Common myeloid progenitor, CD34-positive (primary cell): ENCODE measurements at regions not wholly inside any gene's neighbourhood (a gene's known extent, or its start where the extent isn't known, plus 50 kb on each side); places are given as distances from the start of the nearest gene placed in this dataset.

Experiments
- CTCF ChIA-PET: fragments of 350-600 bp; sonication (Branson Sonifier 250); formaldehyde crosslinking; loops from one replicate; lab custom pipeline; 2021; ENCODE audit warnings: antibody characterized with exemption; lab: Charles Lee
- POLR2A ChIA-PET: fragments of 350-600 bp; sonication (Branson Sonifier 250); formaldehyde crosslinking; loops from one replicate; lab custom pipeline; 2021; ENCODE audit warnings: antibody characterized with exemption; lab: Charles Lee
- DNase-seq, 3 donors: peaks; one replicate each; pipeline versions ENCODE4 v3.0.0 to v3.0.0-alpha.2; 2013
- H3K27ac ChIP-seq, 2 experiments: 1 replicate in 1 of 2; 2 replicates in 1 of 2; pipeline ENCODE4 v1.7.0; 2013; ENCODE audit warnings: inconsistent platforms in 2 of 2, low read length in 2 of 2, mild to moderate bottlenecking in 2 of 2, low read depth in 1 of 2, moderate library complexity in 1 of 2; ENCODE audit not compliant: severe bottlenecking in 2 of 2, insufficient read depth in 1 of 2, poor library complexity in 1 of 2
- H3K27me3 ChIP-seq, 5 experiments: replicated peaks in 2 of 5; 1 replicate in 3 of 5; 2 replicates in 2 of 5; pipeline versions ENCODE4 v1.6.1 to v1.7.0; 2013; ENCODE audit warnings: low read length in 4 of 5, mild to moderate bottlenecking in 2 of 5, moderate library complexity in 2 of 5, inconsistent platforms in 1 of 5; ENCODE audit not compliant: insufficient read depth in 5 of 5, control insufficient read depth in 4 of 5
- H3K36me3 ChIP-seq, 4 experiments: 1 replicate in 2 of 4; 2 replicates in 2 of 4; pipeline versions ENCODE4 v1.6.1 to v1.7.0; 2013; ENCODE audit warnings: low read length in 3 of 4, control low read depth in 1 of 4, mild to moderate bottlenecking in 1 of 4; ENCODE audit not compliant: control insufficient read depth in 4 of 4, insufficient read depth in 4 of 4
- H3K4me1 ChIP-seq, 4 experiments: 1 replicate in 3 of 4; 2 replicates in 1 of 4; pipeline versions ENCODE4 v1.6.1 to v1.7.1; 2013; ENCODE audit warnings: low read length in 3 of 4, mild to moderate bottlenecking in 3 of 4, control low read depth in 1 of 4, inconsistent platforms in 1 of 4, moderate library complexity in 1 of 4; ENCODE audit not compliant: control insufficient read depth in 4 of 4, insufficient read depth in 4 of 4; ENCODE audit errors: control extremely low read depth in 1 of 4
- H3K4me3 ChIP-seq, 7 experiments: 1 replicate in 4 of 7; 2 replicates in 3 of 7; pipeline versions ENCODE4 v1.5.1 to v1.7.0; 2013; ENCODE audit warnings: mild to moderate bottlenecking in 7 of 7, low read length in 6 of 7, moderate library complexity in 6 of 7, inconsistent platforms in 2 of 7, low read depth in 2 of 7, control low read depth in 1 of 7; ENCODE audit not compliant: insufficient read depth in 4 of 7, control insufficient read depth in 1 of 7; ENCODE audit errors: extremely low read depth in 1 of 7
- H3K9me3 ChIP-seq, 5 experiments: 1 replicate in 4 of 5; 2 replicates in 1 of 5; pipeline versions ENCODE4 v1.6.1 to v1.7.1; 2013; ENCODE audit warnings: low read length in 4 of 5, mild to moderate bottlenecking in 2 of 5, inconsistent platforms in 1 of 5, low read depth in 1 of 5, moderate library complexity in 1 of 5; ENCODE audit not compliant: control insufficient read depth in 4 of 5, insufficient read depth in 2 of 5; ENCODE audit errors: control extremely low read depth in 1 of 5
- WGBS: methylation state at CpG from one replicate; pipeline ENCODE4 v1.1.5; 2013; ENCODE audit not compliant: insufficient coverage; 5-methylcytosine and 5-hydroxymethylcytosine counted together

DNA sequence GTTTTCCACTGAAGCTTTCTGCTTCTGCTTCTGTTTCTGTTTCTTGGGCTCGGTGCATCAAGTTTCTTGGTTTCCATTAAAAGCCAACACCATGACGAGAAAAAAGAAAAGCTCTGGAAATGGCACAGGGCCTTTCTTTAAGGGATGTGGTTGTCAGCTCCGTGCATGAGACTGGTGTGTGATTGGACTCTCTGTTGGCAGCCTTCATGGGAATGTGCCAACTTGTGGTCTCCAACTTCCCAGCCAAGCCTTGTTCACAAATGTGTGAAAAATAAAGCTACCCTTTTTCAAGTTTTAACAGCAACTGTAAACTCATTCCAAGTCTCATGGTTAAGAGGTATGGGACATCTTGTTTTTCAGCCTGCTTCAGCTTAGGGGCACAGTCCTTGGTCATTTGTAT is 68.7 kb upstream of the CST7 start:
- 0% methylated on average over 2 of the region's 3 CpGs for WGBS
- Histone ChIP-seq H3K27me3 (no peaks in the 10 kb centered on the region), H3K9me3 (peaks cover 0 to 15% (median 3%) of the 10 kb centered on the region in 5 experiments), H3K4me1 (peaks cover 0 to 4% (median 2%) of the 10 kb centered on the region in 4 experiments), H3K27ac (no peak overlapping the region), H3K4me3 (no peak overlapping the region), H3K36me3 (no peaks in the 10 kb centered on the region)
- DNase-seq = peak in 2 of 3 donors; percentile 42 to 53
- ChIA-PET CTCF (no interaction called here), POLR2A (no interaction called here)

DNA sequence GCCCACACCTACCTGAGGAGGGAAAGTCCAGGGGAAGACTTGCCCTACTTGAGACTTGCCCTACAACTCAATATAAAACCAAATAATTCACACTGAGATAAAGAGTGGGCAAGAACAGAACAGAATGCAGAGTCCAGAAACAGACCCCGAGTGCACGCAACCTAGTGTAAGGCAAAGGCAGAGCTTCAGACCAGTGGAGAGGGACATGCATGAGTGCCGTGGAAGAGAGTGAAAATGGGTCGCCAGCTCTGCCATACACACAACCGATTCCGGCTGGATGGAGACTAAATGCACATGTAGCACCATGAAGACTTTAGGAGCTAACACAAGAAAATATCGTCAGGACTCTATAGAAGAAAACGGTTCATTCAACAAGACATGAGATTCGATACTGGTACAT is 58.8 kb upstream of the CST7 start:
- H3K4me1 ChIP-seq = no peaks in the 10 kb centered on the region

DNA sequence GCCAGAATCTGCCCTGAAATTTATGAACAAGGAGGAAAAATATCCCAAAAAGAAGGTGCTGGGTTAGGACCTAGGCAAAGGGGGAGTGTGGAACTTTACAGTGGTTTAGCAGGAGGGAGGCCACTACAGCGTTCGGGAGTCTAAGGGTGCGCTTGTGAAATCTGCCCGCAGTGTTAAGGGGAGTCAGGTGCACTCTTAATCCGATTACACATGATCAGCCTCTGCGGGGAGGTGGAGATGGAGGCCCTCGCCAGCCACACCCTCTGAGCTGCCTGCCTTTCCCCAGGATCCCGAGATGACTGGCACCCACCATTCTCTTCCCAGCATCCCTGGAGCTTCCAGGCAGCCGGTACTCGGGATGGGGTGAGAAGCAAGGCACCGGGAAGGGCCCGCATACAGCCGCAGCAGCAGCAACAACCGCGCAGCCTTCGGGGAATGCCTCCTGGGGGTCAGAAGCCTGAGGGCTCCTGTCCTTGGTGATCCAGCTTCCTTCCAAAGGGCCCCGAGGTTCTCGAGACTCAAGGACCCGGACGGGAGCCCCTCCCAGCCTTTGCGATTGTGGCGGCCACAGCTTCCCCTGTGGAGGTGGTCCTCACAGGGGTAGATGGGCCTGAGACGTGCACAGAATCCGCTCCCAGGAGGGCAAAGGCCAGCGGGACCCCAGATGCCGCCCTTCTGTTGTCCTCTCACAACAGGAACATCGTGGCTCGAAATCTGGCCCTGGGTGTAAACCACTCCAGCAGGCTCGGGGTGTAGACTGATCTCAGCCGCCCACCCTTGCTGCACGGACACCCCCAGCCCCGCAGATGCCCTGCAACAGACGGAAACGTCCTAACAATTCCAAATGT is 57.3 kb upstream of the CST7 start:
- no peak for DNase-seq
- ChIA-PET CTCF (no interaction called here), POLR2A (no interaction called here)
- peaks cover 0 to 16% (median 4%) of the 10 kb centered on the region in 5 experiments for H3K9me3 ChIP-seq
- 97% methylated on average over 29 of the region's 34 CpGs for WGBS
- no peaks in the 10 kb centered on the region for H3K36me3 ChIP-seq
- H3K4me3 ChIP-seq = no peak overlapping the region
- H3K27ac ChIP-seq = no peak overlapping the region
- no peaks in the 10 kb centered on the region for H3K27me3 ChIP-seq
- no peaks in the 10 kb centered on the region for H3K4me1 ChIP-seq

More for the DNA sequence above, 58.8 kb upstream of the CST7 start:
- H3K36me3 ChIP-seq = no peaks in the 10 kb centered on the region
- H3K27me3 ChIP-seq = no peaks in the 10 kb centered on the region
- DNase-seq = no peak
- POLR2A ChIA-PET = no interaction called here
- H3K9me3 ChIP-seq = peaks cover 0 to 9% (median 0%) of the 10 kb centered on the region in 5 experiments
- CTCF ChIA-PET = no interaction called here
- WGBS = 98% methylated on average over 8 of the region's 9 CpGs
- H3K4me3 ChIP-seq = no peak overlapping the region
- no peak overlapping the region for H3K27ac ChIP-seq

DNA sequence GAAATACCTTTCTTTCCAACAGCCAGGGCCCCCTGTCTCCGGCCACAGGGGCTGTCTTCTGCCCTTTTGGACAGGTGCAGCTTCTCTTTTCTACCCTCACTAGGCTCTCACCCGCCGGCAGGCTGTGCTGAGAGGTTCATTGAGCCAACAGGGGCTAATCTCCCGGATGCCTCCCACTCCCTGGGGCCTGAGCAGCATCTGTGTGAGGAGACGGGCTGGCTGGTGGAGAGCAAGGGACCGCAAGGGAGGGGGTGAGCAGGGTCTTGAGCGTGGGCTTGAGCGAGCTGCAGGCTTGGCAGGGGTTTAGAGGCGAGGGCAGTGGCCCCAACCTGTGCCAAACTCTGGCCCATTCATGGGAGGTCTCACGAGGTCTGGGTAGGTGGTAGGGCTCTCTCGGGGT is 56.5 kb upstream of the CST7 start:
- Histone ChIP-seq H3K36me3 (no peaks in the 10 kb centered on the region), H3K9me3 (peaks cover 0 to 21% (median 4%) of the 10 kb centered on the region in 5 experiments), H3K27me3 (no peaks in the 10 kb centered on the region), H3K4me3 (no peak overlapping the region), H3K4me1 (no peaks in the 10 kb centered on the region), H3K27ac (no peak overlapping the region)
- DNase-seq = no peak
- CTCF ChIA-PET = no interaction called here
- 91% methylated on average over 7 of the region's 11 CpGs for WGBS
- POLR2A ChIA-PET = no interaction called here

DNA sequence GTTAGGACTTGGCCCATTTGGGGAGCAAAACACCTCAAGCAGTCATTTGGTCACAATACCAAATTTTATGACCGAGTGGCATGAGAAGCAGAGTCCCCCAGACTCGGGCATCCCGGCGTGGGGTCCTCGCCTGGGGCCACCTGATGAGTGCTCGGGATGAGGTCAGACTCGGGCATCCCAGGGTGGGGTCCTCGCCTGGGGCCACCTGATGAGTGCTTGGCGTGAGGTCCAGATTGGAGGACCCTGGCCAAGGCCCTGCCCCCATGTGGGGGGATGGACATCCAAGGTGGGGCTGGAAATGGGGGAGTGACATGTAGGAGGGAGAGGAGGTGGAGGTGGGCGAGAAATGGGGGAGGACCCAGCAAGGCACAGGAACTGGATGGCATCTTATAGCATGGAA is 56.1 kb upstream of the CST7 start:
- no peaks in the 10 kb centered on the region for H3K36me3 ChIP-seq
- WGBS = 98% methylated on average over 8 of the region's 10 CpGs
- no peak overlapping the region for H3K27ac ChIP-seq
- H3K4me3 ChIP-seq = no peak overlapping the region
- no peaks in the 10 kb centered on the region for H3K4me1 ChIP-seq
- H3K27me3 ChIP-seq = no peaks in the 10 kb centered on the region
- DNase-seq = no peak
- ChIA-PET CTCF (no interaction called here), POLR2A (no interaction called here)
- H3K9me3 ChIP-seq = peaks cover 0 to 21% (median 4%) of the 10 kb centered on the region in 5 experiments

DNA sequence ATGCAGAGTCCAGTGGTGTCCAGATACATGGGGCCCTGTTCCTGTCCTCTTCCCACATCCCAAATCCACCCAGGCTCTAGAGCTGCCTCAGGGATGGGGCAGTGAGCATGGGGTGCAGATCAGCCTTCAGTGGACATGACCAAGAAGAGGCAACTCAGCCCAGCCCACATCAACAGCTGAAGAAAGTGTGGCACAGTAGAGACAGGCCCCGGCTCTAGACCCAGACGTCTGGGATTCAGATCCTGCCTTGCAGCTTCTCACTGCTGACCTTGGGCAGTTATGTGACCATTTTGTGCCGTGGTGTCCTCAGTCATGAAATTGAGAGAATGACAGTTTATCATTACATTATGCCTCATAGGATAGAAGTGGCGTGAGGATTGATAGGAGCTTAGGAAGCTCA is 54.6 kb upstream of the CST7 start:
- POLR2A ChIA-PET = no interaction called here
- H3K4me1 ChIP-seq = no peaks in the 10 kb centered on the region
- WGBS = 100% methylated on average over 2 of the region's 4 CpGs
- no peak overlapping the region for H3K4me3 ChIP-seq
- no peak overlapping the region for H3K27ac ChIP-seq
- H3K27me3 ChIP-seq = no peaks in the 10 kb centered on the region
- peaks cover 0 to 35% (median 16%) of the 10 kb centered on the region in 5 experiments for H3K9me3 ChIP-seq
- H3K36me3 ChIP-seq = no peaks in the 10 kb centered on the region
- CTCF ChIA-PET = no interaction called here
- DNase-seq = no peak

DNA sequence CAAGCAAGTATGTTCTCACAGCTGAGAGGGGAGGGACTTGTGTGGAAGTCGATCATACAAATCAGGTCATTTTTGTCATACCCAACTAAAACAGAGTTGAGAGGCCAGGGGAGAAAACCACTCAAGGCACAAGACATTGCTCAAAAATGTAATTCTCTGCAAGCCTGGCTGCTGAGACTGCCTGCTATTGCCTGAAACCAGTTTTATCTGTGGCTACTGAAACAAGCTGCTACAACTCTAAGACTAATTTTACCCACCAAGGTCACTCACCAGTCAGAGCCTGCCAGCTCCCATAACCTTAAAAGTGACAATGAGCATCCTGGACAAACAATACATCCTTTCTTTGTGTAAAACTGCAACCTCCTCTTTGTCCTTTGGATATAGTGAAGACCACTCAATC is 54.1 kb upstream of the CST7 start:
- H3K27ac ChIP-seq = no peak overlapping the region
- H3K36me3 ChIP-seq = no peaks in the 10 kb centered on the region
- no CpG with 5 or more reads among the region's 1 CpG for WGBS
- no peak overlapping the region for H3K4me3 ChIP-seq
- H3K4me1 ChIP-seq = no peaks in the 10 kb centered on the region
- POLR2A ChIA-PET = no interaction called here
- H3K9me3 ChIP-seq = peaks cover 0 to 40% (median 21%) of the 10 kb centered on the region in 5 experiments
- CTCF ChIA-PET = no interaction called here
- no peak for DNase-seq
- no peaks in the 10 kb centered on the region for H3K27me3 ChIP-seq
